Activated CD4-positive, alpha-beta memory T cell treated with anti-CD3 and anti-CD28 coated beads, Interleukin-2, amount 10 ng/mL, durations not matched to agents 7 days and 5 days (primary cell): ENCODE measurements at regions not wholly inside any gene's neighbourhood (a gene's known extent, or its start where the extent isn't known, plus 50 kb on each side); places are given as distances from the start of the nearest gene placed in this dataset.
"Not testable (repeated sequence)": the region's sequence is repeated elsewhere in the genome, so short reads cannot be mapped to it uniquely, and the experiment has no call there.

ENCODE experiments used
- CTCF ChIA-PET: fragments of 350-600 bp; sonication (Branson Sonifier 250); formaldehyde crosslinking; loops from one replicate; lab custom pipeline; 2021; ENCODE audit warnings: antibody characterized with exemption, inconsistent platforms; lab: Charles Lee
- POLR2A ChIA-PET: fragments of 350-600 bp; sonication (Branson Sonifier 250); formaldehyde crosslinking; loops from one replicate; lab custom pipeline; 2021; ENCODE audit warnings: antibody characterized with exemption; lab: Charles Lee
- DNase-seq: peaks from one replicate; pipeline ENCODE4 v3.0.0-alpha.2; 2020
- H3K27ac Mint-ChIP-seq: one replicate; pipeline ENCODE4 v1.8.0; 2021; ENCODE audit warnings: mild to moderate bottlenecking, mixed read lengths
- H3K27me3 Mint-ChIP-seq: one replicate; pipeline ENCODE4 v1.8.0; 2021; ENCODE audit warnings: mixed read lengths
- H3K36me3 Mint-ChIP-seq: one replicate; pipeline ENCODE4 v1.8.0; 2021; ENCODE audit warnings: low read depth, mixed read lengths
- H3K4me1 Mint-ChIP-seq: one replicate; pipeline ENCODE4 v1.8.0; 2021; ENCODE audit warnings: mixed read lengths
- H3K4me3 Mint-ChIP-seq: one replicate; pipeline ENCODE4 v1.8.0; 2021; ENCODE audit warnings: mild to moderate bottlenecking, mixed read lengths
- H3K9me3 Mint-ChIP-seq: one replicate; pipeline ENCODE4 v1.8.0; 2021; ENCODE audit warnings: mixed read lengths

GRCh38 chrX:42384956-42385355, 393.0 kb downstream of the PPP1R2C start:
- Mint-ChIP-seq H3K36me3 (no peaks in the 10 kb centered on the region), H3K4me1 (no peaks in the 10 kb centered on the region), H3K4me3 (no peak overlapping the region), H3K9me3 (no peaks in the 10 kb centered on the region), H3K27ac (no peak overlapping the region), H3K27me3 (no peaks in the 10 kb centered on the region)
- ChIA-PET CTCF (no interaction called here), POLR2A (no interaction called here)
- no peak for DNase-seq

- no peak for DNase-seq
- Mint-ChIP-seq H3K36me3 (no peaks in the 10 kb centered on the region), H3K9me3 (no peaks in the 10 kb centered on the region), H3K27me3 (no peaks in the 10 kb centered on the region), H3K4me1 (no peaks in the 10 kb centered on the region), H3K27ac (no peak overlapping the region), H3K4me3 (no peak overlapping the region)
- ChIA-PET CTCF (no interaction called here), POLR2A (no interaction called here)
Measured at GRCh38 chrX:42378857-42379256, 399.1 kb downstream of the PPP1R2C start.

- DNase-seq, result no peak
- ChIA-PET CTCF (no interaction called here), POLR2A (no interaction called here)
- H3K27me3 Mint-ChIP-seq, result no peaks in the 10 kb centered on the region
- H3K9me3 Mint-ChIP-seq, result no peaks in the 10 kb centered on the region
- no peaks in the 10 kb centered on the region for H3K36me3 Mint-ChIP-seq
- no peak overlapping the region for H3K27ac Mint-ChIP-seq
- no peaks in the 10 kb centered on the region for H3K4me1 Mint-ChIP-seq
- H3K4me3 Mint-ChIP-seq, result no peak overlapping the region
Measured at GRCh38 chrX:42375086-42375485, 402.9 kb downstream of the PPP1R2C start.

- H3K36me3 Mint-ChIP-seq, result no peaks in the 10 kb centered on the region
- H3K9me3 Mint-ChIP-seq, result no peaks in the 10 kb centered on the region
- H3K27ac Mint-ChIP-seq, result no peak overlapping the region
- POLR2A ChIA-PET, result no interaction called here
- no peaks in the 10 kb centered on the region for H3K27me3 Mint-ChIP-seq
- CTCF ChIA-PET, result no interaction called here
- no peak for DNase-seq
- no peak overlapping the region for H3K4me3 Mint-ChIP-seq
- H3K4me1 Mint-ChIP-seq, result no peaks in the 10 kb centered on the region
Measured at GRCh38 chrX:42366181-42366580, 411.8 kb downstream of the PPP1R2C start.

- ChIA-PET POLR2A (no interaction called here), CTCF (no interaction called here)
- Mint-ChIP-seq H3K9me3 (peaks cover 2% of the 10 kb centered on the region), H3K4me1 (no peaks in the 10 kb centered on the region), H3K27ac (no peak overlapping the region), H3K4me3 (no peak overlapping the region), H3K27me3 (no peaks in the 10 kb centered on the region), H3K36me3 (no peaks in the 10 kb centered on the region)
- no peak for DNase-seq
Measured at GRCh38 chrX:42362219-42362618, 415.7 kb downstream of the PPP1R2C start.

GRCh38 chrX:42342981-42343380, 419.6 kb upstream of the CASK start:
- H3K27ac Mint-ChIP-seq, POLR2A ChIA-PET, H3K36me3 Mint-ChIP-seq, DNase-seq, H3K27me3 Mint-ChIP-seq, H3K4me1 Mint-ChIP-seq, H3K9me3 Mint-ChIP-seq, H3K4me3 Mint-ChIP-seq, CTCF ChIA-PET: not testable (repeated sequence)
